Cardiac fibroblast (primary cell): ENCODE measurements at regions not wholly inside any gene's neighbourhood (a gene's known extent, or its start where the extent isn't known, plus 50 kb on each side); places are given as distances from the start of the nearest gene placed in this dataset.

Source experiments
- DNase-seq, 2 donors: peaks; one replicate each; pipeline versions ENCODE4 v3.0.0 to v3.0.0-alpha.2; 2010; ENCODE audit warnings: low read depth in 2 of 2
- H3K4me3 ChIP-seq, 2 donors: replicated peaks in 1 of 2; 1 replicate in 1 of 2; 2 replicates in 1 of 2; pipeline ENCODE4 v1.5.1; 2011; ENCODE audit warnings: low read depth in 2 of 2, low read length in 2 of 2, mild to moderate bottlenecking in 2 of 2, moderate library complexity in 1 of 2
- TF ChIP-seq, protein P1 (sequence below): IDR thresholded peaks from one replicate; pipeline ENCODE4 v1.5.1; 2011; ENCODE audit warnings: low read depth, mild to moderate bottlenecking, low read length, inconsistent platforms

DNA sequence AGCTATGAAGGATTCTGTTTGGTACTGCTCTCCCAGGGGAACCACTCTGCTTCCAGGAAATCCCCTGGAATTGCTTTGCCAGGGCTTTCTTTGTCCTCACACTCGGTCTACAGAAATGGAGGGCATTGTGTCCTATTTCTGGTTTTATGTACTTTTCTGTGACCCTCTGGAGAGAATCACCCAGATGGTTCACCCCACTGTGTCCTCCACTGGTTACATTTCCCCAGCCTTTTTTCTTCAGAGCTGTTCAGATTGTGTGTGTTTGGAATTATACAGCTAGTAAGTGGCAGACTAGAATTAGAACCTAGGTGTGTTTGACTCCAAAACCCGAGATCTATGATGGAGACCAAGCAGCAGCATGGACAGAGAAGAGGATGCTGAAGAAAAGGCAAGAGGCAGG lies 80.8 kb downstream of the CD164 start:
- TF ChIP-seq, protein P1, sequence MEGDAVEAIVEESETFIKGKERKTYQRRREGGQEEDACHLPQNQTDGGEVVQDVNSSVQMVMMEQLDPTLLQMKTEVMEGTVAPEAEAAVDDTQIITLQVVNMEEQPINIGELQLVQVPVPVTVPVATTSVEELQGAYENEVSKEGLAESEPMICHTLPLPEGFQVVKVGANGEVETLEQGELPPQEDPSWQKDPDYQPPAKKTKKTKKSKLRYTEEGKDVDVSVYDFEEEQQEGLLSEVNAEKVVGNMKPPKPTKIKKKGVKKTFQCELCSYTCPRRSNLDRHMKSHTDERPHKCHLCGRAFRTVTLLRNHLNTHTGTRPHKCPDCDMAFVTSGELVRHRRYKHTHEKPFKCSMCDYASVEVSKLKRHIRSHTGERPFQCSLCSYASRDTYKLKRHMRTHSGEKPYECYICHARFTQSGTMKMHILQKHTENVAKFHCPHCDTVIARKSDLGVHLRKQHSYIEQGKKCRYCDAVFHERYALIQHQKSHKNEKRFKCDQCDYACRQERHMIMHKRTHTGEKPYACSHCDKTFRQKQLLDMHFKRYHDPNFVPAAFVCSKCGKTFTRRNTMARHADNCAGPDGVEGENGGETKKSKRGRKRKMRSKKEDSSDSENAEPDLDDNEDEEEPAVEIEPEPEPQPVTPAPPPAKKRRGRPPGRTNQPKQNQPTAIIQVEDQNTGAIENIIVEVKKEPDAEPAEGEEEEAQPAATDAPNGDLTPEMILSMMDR: no peak
- no peak overlapping the region for H3K4me3 ChIP-seq

DNA sequence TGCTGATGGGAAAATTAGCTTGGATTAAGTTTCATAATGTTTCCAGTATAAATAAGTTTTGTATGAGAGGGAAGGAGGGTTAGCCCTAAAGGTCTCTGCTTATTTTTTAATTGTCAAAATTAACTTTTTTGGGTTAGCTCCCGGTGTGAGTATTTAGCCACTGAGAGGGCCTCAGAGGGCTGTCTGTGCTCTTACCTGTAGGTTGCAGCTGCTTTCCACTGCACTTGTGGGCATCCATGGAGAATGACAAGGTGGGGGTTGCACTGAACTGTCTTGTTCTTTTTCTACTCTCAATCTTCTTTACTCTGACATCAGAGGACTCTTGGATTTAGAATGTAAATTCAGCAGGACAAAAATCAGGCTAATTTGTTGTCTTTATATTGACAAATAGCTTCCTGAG lies 81.4 kb downstream of the CD164 start:
- H3K4me3 ChIP-seq: no peak overlapping the region
- TF ChIP-seq, protein P1: no peak
- no peak for DNase-seq

More for the DNA sequence above, 80.8 kb downstream of the CD164 start:
- DNase-seq: no peak

DNA sequence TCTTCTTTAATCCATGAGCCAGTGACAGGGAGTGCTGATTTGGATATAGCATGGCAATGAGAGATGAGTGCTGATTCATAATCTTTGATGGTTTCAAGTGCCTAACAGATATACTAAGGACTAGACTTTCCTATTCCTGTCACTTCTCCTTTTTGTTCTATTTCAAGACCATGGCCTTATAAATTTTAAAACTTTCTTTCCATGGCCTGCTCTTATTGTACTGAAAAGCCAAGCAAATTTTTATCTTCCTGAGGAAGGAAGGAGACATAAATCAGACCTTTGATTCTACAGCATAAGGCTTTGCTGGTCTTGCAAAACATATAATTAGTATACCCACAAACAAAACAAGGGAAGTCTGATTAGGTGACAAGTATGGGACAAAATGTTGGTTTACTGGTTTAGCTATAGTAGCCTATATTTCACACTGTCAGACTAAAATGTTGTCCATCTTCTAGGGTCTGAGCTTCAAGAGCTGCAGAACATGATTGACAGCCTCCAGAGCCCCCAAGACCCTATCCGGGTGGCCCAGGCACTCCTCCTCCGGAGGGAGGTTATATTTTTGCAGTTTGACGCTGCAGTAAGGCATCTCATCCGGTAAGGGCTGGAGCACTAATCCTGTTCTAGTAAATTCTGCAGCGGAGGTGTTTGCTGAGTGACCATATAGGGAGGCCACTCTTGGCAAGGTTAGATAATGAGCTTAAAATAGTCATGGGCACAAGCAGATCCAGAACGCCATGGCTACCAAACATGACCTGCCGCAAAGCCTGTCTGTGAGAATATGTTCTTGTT lies 82.3 kb downstream of the CD164 start:
- no peak for DNase-seq
- TF ChIP-seq, protein P1: no peak
- H3K4me3 ChIP-seq: no peak overlapping the region

DNA sequence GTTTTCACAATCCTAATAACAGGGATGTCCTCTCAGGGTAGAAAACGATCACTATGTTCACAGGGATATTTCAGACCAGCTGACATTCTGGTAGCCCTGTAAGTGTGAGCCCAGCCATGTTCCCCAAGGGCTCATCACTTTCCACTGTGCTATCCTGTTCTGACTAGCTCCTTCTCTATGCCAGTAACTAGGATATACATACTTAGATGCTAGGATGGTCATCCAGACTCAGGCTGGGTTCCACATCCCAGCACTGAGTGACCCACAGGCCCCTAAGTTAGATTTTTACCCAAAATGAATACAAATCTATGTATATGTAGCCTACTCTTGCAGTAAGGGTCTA lies 83.0 kb downstream of the CD164 start:
- H3K4me3 ChIP-seq: no peak overlapping the region
- TF ChIP-seq, protein P1: no peak
- no peak for DNase-seq

DNA sequence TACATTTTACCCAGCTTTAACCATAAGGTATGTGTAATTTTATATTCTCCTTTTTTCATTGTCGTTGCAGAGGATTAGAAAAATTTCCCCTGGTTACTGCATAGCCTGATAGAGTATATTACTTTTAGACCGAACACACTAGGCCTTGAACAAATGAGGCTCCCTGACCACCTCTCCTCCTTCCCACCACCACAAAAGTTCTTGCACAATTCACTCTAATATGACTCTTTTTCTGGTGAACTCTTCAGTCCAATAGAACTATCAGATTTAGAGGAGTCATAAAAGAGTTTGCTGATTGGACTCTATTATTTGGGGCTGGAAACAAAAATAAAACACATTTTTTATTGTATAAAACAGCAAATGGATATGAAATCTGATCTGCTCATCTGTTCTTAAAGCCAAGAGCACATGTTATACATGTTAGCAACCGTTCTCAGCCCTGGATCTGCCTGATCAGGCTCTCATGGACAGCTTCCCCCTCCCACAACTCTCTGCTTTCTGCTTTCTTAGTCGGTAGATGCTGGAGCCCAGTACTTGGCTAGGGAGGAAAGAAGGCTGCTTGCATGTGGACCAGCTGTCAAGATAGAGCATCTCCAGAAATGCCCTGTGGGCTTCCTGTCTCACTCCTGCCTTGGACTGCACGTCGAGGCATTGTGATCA lies 83.5 kb downstream of the CD164 start:
- no peak for DNase-seq
- TF ChIP-seq, protein P1: no peak
- no peak overlapping the region for H3K4me3 ChIP-seq

DNA sequence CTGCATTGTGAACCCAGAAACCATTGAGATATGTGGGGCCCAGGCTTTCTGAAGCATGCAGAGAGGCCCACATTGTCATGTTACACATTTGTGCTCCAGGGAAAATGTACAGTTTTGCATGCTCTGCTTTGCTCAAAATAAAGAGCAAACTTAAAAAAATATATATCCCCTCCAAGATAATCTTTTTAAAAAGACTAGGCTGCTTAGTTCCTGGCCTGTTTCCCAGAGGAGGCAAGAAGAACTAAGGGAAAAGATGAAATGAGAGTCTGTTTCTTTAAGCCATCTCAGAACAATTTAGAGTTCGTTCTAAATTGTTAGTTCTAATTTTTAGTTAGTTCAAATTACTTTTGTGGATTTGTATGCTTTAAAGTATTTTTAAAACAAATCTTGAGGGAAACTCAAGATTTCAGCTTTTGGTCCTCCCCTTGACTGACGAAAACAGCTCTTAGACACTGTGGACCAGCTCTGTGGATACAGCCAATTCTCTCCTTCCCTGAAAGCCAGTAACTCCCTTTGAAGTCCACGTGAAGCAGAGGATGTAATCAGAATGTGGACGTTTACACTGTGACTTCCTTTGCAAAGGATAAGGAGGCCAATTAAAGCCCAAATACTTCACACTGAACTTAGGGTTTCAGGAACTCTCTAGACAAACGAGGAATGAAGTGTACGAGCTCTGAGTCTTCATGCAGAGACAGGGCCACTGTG lies 84.7 kb downstream of the CD164 start:
- TF ChIP-seq, protein P1: no peak
- no peak for DNase-seq
- H3K4me3 ChIP-seq: no peak overlapping the region
